Esophagus squamous epithelium (tissue), 4 donors: ENCODE measurements at regions not wholly inside any gene's neighbourhood (a gene's known extent, or its start where the extent isn't known, plus 50 kb on each side); places are given as distances from the start of the nearest gene placed in this dataset.

Experiments used
- POLR2A ChIP-seq, 4 donors: fragments of 450-650 bp; IDR thresholded peaks; one replicate each; pipeline ENCODE4 v1.6.1; 2017; ENCODE audit warnings: antibody characterized with exemption in 4 of 4, mild to moderate bottlenecking in 4 of 4, moderate library complexity in 3 of 4
- TF ChIP-seq, protein P1 (sequence below), 6 experiments: fragments of 450-650 bp in 4 of 6; fragments of 200-600 bp in 2 of 6; sonication (generic) in 2 of 6; IDR thresholded peaks; one replicate each; pipeline ENCODE4 v1.5.1; 2016 to 2019; ENCODE audit warnings: antibody characterized with exemption in 6 of 6, mild to moderate bottlenecking in 4 of 6, moderate library complexity in 4 of 6

DNA sequence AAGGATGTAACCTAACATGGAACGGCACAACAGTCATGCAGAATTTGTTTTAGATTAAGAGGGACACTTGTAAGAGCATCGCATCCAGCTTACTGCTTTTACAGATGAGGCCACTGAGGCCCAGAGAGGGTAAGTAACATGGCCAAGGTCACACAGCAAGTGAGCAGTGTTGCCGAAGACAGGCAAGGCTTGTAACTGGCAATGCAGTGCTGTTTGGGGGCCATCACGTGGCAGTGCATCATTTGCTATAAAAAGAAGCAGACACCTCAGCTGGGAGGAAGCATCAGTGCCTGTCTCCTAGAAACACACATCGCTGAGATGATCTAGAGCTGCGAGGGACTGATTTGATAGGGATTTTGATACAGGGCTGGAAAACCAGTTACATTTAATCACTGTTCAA lies 108.2 kb upstream of the PROK2 start:
- TF ChIP-seq, protein P1, sequence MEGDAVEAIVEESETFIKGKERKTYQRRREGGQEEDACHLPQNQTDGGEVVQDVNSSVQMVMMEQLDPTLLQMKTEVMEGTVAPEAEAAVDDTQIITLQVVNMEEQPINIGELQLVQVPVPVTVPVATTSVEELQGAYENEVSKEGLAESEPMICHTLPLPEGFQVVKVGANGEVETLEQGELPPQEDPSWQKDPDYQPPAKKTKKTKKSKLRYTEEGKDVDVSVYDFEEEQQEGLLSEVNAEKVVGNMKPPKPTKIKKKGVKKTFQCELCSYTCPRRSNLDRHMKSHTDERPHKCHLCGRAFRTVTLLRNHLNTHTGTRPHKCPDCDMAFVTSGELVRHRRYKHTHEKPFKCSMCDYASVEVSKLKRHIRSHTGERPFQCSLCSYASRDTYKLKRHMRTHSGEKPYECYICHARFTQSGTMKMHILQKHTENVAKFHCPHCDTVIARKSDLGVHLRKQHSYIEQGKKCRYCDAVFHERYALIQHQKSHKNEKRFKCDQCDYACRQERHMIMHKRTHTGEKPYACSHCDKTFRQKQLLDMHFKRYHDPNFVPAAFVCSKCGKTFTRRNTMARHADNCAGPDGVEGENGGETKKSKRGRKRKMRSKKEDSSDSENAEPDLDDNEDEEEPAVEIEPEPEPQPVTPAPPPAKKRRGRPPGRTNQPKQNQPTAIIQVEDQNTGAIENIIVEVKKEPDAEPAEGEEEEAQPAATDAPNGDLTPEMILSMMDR (IDR thresholded peaks at IDR 0.05): no peak
- TF ChIP-seq POLR2A (IDR thresholded peaks at IDR 0.05): no peak
